H9 (cell line): ENCODE measurements at regions not wholly inside any gene's neighbourhood (a gene's known extent, or its start where the extent isn't known, plus 50 kb on each side); places are given as distances from the start of the nearest gene placed in this dataset.

Experiments
- DNase-seq: peaks from one replicate; pipeline ENCODE4 v3.0.0-alpha.2; 2017
- H2AFZ ChIP-seq: one replicate; pipeline ENCODE4 v1.6.1; 2013; ENCODE audit warnings: mild to moderate bottlenecking, low read length, control low read depth, moderate library complexity
- H2AK5ac ChIP-seq: 2 replicates; pipeline ENCODE4 v1.6.1; 2013; ENCODE audit warnings: low read length, control low read depth, mixed read lengths; ENCODE audit not compliant: insufficient read length
- H2BK120ac ChIP-seq: one replicate; pipeline ENCODE4 v1.6.1; 2013; ENCODE audit warnings: low read depth, mild to moderate bottlenecking, low read length, control low read depth, inconsistent platforms; ENCODE audit not compliant: poor library complexity, severe bottlenecking
- H2BK12ac ChIP-seq: 2 replicates; pipeline ENCODE4 v1.6.1; 2013; ENCODE audit warnings: low read length, control low read depth, mixed read lengths, low read depth; ENCODE audit not compliant: insufficient read length
- H2BK15ac ChIP-seq: 2 replicates; pipeline ENCODE4 v1.6.1; 2013; ENCODE audit warnings: low read depth, low read length, control low read depth
- H2BK20ac ChIP-seq: one replicate; pipeline ENCODE4 v1.6.1; 2013; ENCODE audit warnings: low read depth, mild to moderate bottlenecking, low read length, control low read depth, inconsistent platforms; ENCODE audit not compliant: poor library complexity, severe bottlenecking
- H2BK5ac ChIP-seq: 2 replicates; pipeline ENCODE4 v1.6.1; 2013; ENCODE audit warnings: low read length, control low read depth, mixed read lengths; ENCODE audit not compliant: insufficient read length
- H3K14ac ChIP-seq: 2 replicates; pipeline ENCODE4 v1.6.1; 2013; ENCODE audit warnings: low read length, control low read depth; ENCODE audit not compliant: insufficient read depth
- H3K18ac ChIP-seq: 2 replicates; pipeline ENCODE4 v1.6.1; 2013; ENCODE audit warnings: low read depth, mild to moderate bottlenecking, mixed read lengths, low read length, control low read depth; ENCODE audit not compliant: insufficient read length
- H3K23ac ChIP-seq: 2 replicates; pipeline ENCODE4 v1.6.1; 2013; ENCODE audit warnings: low read length, control low read depth, mixed read lengths, low read depth; ENCODE audit not compliant: insufficient read length
- H3K23me2 ChIP-seq: 2 replicates; pipeline ENCODE4 v1.6.1; 2013; ENCODE audit warnings: low read depth, mild to moderate bottlenecking, mixed read lengths, low read length, control low read depth; ENCODE audit not compliant: insufficient read length, poor library complexity, severe bottlenecking
- H3K27ac ChIP-seq: 2 replicates; pipeline ENCODE4 v1.5.1; 2013; ENCODE audit warnings: low read length, control low read depth, mixed read lengths, low read depth; ENCODE audit not compliant: insufficient read length
- H3K27me3 ChIP-seq: 2 replicates; pipeline ENCODE4 v1.6.1; 2013; ENCODE audit warnings: low read length, control low read depth, inconsistent platforms; ENCODE audit not compliant: insufficient read depth
- H3K4ac ChIP-seq: 2 replicates; pipeline ENCODE4 v1.6.1; 2013; ENCODE audit warnings: low read depth, mild to moderate bottlenecking, control low read depth, inconsistent platforms, low read length, moderate library complexity
- H3K4me1 ChIP-seq: 2 replicates; pipeline ENCODE4 v1.6.1; 2013; ENCODE audit warnings: low read length, control low read depth, inconsistent platforms; ENCODE audit not compliant: insufficient read depth
- H3K4me2 ChIP-seq: 2 replicates; pipeline ENCODE4 v1.6.1; 2013; ENCODE audit warnings: low read length, control low read depth, mixed read lengths; ENCODE audit not compliant: insufficient read length, insufficient read depth
- H3K56ac ChIP-seq: 2 replicates; pipeline ENCODE4 v1.6.1; 2013; ENCODE audit warnings: low read depth, mild to moderate bottlenecking, mixed read lengths, low read length, control low read depth; ENCODE audit not compliant: insufficient read length
- H3K79me1 ChIP-seq: 2 replicates; pipeline ENCODE4 v1.6.1; 2013; ENCODE audit warnings: low read depth, mild to moderate bottlenecking, moderate library complexity, low read length, control low read depth, inconsistent platforms; ENCODE audit not compliant: insufficient read depth, poor library complexity, severe bottlenecking
- H3K79me2 ChIP-seq: 2 replicates; pipeline ENCODE4 v1.6.1; 2013; ENCODE audit warnings: low read length, control low read depth, inconsistent platforms; ENCODE audit not compliant: insufficient read depth
- H3K9ac ChIP-seq: 2 replicates; pipeline ENCODE4 v1.6.1; 2013; ENCODE audit warnings: low read length, control low read depth, mixed read lengths; ENCODE audit not compliant: insufficient read length; ENCODE audit errors: extremely low read depth
- H3K9me3 ChIP-seq: one replicate; pipeline ENCODE4 v1.6.1; 2013; ENCODE audit warnings: low read depth, low read length, inconsistent platforms; ENCODE audit not compliant: control insufficient read depth
- H3T11ph ChIP-seq: one replicate; pipeline ENCODE4 v1.6.1; 2013; ENCODE audit warnings: mild to moderate bottlenecking, low read length, control low read depth, inconsistent platforms
- H4K20me1 ChIP-seq: one replicate; pipeline ENCODE4 v1.6.1; 2013; ENCODE audit not compliant: control insufficient read depth, insufficient read length, insufficient read depth
- H4K5ac ChIP-seq: 2 replicates; pipeline ENCODE4 v1.6.1; 2013; ENCODE audit warnings: low read depth, mild to moderate bottlenecking, mixed read lengths, low read length, control low read depth; ENCODE audit not compliant: insufficient read length
- H4K8ac ChIP-seq: replicated peaks from 2 replicates; pipeline ENCODE4 v1.6.1; 2013; ENCODE audit warnings: low read length, control low read depth, mixed read lengths, low read depth; ENCODE audit not compliant: insufficient read length
- H4K91ac ChIP-seq: 2 replicates; pipeline ENCODE4 v1.6.1; 2013; ENCODE audit warnings: low read depth, mild to moderate bottlenecking, moderate library complexity, mixed read lengths, low read length, control low read depth; ENCODE audit not compliant: insufficient read length
- H3K27ac Mint-ChIP-seq, 3 experiments: 2 replicates in 2 of 3; 3 replicates in 1 of 3; pipeline ENCODE4 v1.8.0; 2020 to 2021; ENCODE audit warnings: mixed read lengths in 3 of 3, mild to moderate bottlenecking in 1 of 3, moderate library complexity in 1 of 3
- H3K27me3 Mint-ChIP-seq: 2 replicates; pipeline ENCODE4 v1.8.0; 2021; ENCODE audit warnings: low read depth, mild to moderate bottlenecking, moderate library complexity, mixed read lengths
- H3K36me3 Mint-ChIP-seq, 3 experiments: 2 replicates in 2 of 3; 3 replicates in 1 of 3; pipeline ENCODE4 v1.8.0; 2020 to 2021; ENCODE audit warnings: low read depth in 3 of 3, mixed read lengths in 3 of 3; ENCODE audit not compliant: insufficient read depth in 1 of 3
- H3K4me1 Mint-ChIP-seq, 2 experiments: 2 replicates each; pipeline ENCODE4 v1.8.0; 2020; ENCODE audit warnings: mixed read lengths in 2 of 2
- H3K4me3 Mint-ChIP-seq, 2 experiments: 2 replicates in 1 of 2; 3 replicates in 1 of 2; pipeline ENCODE4 v1.8.0; 2020 to 2021; ENCODE audit warnings: mild to moderate bottlenecking in 2 of 2, mixed read lengths in 2 of 2, moderate library complexity in 1 of 2
- H3K9me3 Mint-ChIP-seq, 2 experiments: 2 replicates in 1 of 2; 3 replicates in 1 of 2; pipeline ENCODE4 v1.8.0; 2020; ENCODE audit warnings: mild to moderate bottlenecking in 2 of 2, mixed read lengths in 2 of 2, moderate library complexity in 1 of 2
- WGBS: extraction: QIAGEN DNeasy Blood & Tissue Kit; methylation state at CpG from one replicate; pipeline ENCODE4 v1.1.7; 2013; ENCODE audit warnings: missing lambda C conversion rate, low lambda C conversion rate, mixed read lengths; ENCODE audit not compliant: insufficient read length; ENCODE audit errors: extremely low coverage; 5-methylcytosine and 5-hydroxymethylcytosine counted together
- TF ChIP-seq, protein P1 (sequence below): fragments of 200-600 bp; sonication (generic); conservative IDR thresholded peaks from 3 replicates; pipeline ENCODE4 v1.8.0; 2021; ENCODE audit warnings: antibody characterized with exemption, mild to moderate bottlenecking

DNA sequence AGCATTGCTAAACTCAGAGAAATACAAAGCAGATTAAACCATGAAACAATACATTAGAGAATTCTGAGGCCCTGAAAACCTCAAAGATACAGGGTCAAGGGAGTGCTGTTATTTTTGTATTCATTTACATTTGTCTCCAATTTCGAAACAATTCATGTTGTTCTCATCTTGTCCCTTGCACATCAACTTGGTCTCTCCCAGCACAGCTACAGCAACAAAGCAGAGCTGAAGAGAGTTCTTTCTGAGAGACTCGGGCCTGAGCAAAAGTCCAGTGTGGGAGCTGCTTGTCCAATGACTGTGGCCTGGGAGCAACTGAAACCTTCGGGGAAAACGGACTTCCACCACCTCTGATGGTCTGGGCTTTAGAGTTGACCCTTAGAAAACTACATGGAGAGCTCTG lies 79.4 kb upstream of the CDKN3 start:
- no peaks in the 10 kb centered on the region for H3K4me1 ChIP-seq
- H3K27me3 ChIP-seq: no peaks in the 10 kb centered on the region
- no peak overlapping the region for H4K91ac ChIP-seq
- H3K9ac ChIP-seq: no peak overlapping the region
- TF ChIP-seq, protein P1, sequence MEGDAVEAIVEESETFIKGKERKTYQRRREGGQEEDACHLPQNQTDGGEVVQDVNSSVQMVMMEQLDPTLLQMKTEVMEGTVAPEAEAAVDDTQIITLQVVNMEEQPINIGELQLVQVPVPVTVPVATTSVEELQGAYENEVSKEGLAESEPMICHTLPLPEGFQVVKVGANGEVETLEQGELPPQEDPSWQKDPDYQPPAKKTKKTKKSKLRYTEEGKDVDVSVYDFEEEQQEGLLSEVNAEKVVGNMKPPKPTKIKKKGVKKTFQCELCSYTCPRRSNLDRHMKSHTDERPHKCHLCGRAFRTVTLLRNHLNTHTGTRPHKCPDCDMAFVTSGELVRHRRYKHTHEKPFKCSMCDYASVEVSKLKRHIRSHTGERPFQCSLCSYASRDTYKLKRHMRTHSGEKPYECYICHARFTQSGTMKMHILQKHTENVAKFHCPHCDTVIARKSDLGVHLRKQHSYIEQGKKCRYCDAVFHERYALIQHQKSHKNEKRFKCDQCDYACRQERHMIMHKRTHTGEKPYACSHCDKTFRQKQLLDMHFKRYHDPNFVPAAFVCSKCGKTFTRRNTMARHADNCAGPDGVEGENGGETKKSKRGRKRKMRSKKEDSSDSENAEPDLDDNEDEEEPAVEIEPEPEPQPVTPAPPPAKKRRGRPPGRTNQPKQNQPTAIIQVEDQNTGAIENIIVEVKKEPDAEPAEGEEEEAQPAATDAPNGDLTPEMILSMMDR: no peak
- no peaks in the 10 kb centered on the region for H3K23me2 ChIP-seq
- H3K23ac ChIP-seq: no peak overlapping the region
- H2AK5ac ChIP-seq: no peak overlapping the region
- no peak overlapping the region for H2BK5ac ChIP-seq
- no peak overlapping the region for H2BK15ac ChIP-seq
- Mint-ChIP-seq H3K4me1 (peaks cover 0 to 2% of the 10 kb centered on the region in 2 experiments; a peak in 2 of 4 replicates), H3K9me3 (no peaks in the 10 kb centered on the region), H3K4me3 (no peak overlapping the region), H3K27me3 (no peaks in the 10 kb centered on the region; the same call in 1 of the 2 replicates), H3K36me3 (no peaks in the 10 kb centered on the region), H3K27ac (no peak overlapping the region)
- no peak overlapping the region for H3T11ph ChIP-seq
- no peak for DNase-seq
- no peak overlapping the region for H3K4ac ChIP-seq
- no peak overlapping the region for H2BK20ac ChIP-seq
- H4K20me1 ChIP-seq: no peaks in the 10 kb centered on the region
- H2BK12ac ChIP-seq: no peak overlapping the region
- no CpG with 5 or more reads among the region's 4 CpGs for WGBS
- H3K79me2 ChIP-seq: no peaks in the 10 kb centered on the region
- no peak overlapping the region for H4K5ac ChIP-seq
- H3K56ac ChIP-seq: no peak overlapping the region
- H2AFZ ChIP-seq: no peak overlapping the region
- H4K8ac ChIP-seq: no peak overlapping the region
- no peak overlapping the region for H3K4me2 ChIP-seq
- no peaks in the 10 kb centered on the region for H3K9me3 ChIP-seq
- H3K14ac ChIP-seq: no peak overlapping the region
- no peaks in the 10 kb centered on the region for H3K79me1 ChIP-seq
- H3K18ac ChIP-seq: no peak overlapping the region
- H3K27ac ChIP-seq: no peak overlapping the region
- no peak overlapping the region for H2BK120ac ChIP-seq
